Colonic mucosa (tissue), 4 donors: ENCODE measurements at regions not wholly inside any gene's neighbourhood (a gene's known extent, or its start where the extent isn't known, plus 50 kb on each side); places are given as distances from the start of the nearest gene placed in this dataset.

ENCODE experiments used
- DNase-seq: peaks from one replicate; pipeline ENCODE4 v3.0.0-alpha.2; 2020
- H3K27ac ChIP-seq: fragments of 200-600 bp; one replicate; pipeline ENCODE4 v1.8.0; 2021
- H3K27me3 ChIP-seq: fragments of 200-600 bp; one replicate; pipeline ENCODE4 v1.8.0; 2021
- H3K36me3 ChIP-seq: fragments of 200-600 bp; one replicate; pipeline ENCODE4 v1.8.0; 2021
- H3K4me1 ChIP-seq: fragments of 200-600 bp; one replicate; pipeline ENCODE4 v1.8.0; 2021; ENCODE audit warnings: mild to moderate bottlenecking
- H3K4me3 ChIP-seq: fragments of 200-600 bp; one replicate; pipeline ENCODE4 v1.8.0; 2021
- H3K9ac ChIP-seq, 2 donors: one replicate each; pipeline ENCODE4 v1.7.0; 2013; ENCODE audit warnings: control low read depth in 2 of 2, low read depth in 2 of 2, low read length in 2 of 2
- H3K9me3 ChIP-seq: fragments of 200-600 bp; one replicate; pipeline ENCODE4 v1.8.0; 2021
- CTCF ChIP-seq: fragments of 200-600 bp; IDR thresholded peaks from one replicate; pipeline ENCODE4 v1.8.0; 2022; ENCODE audit warnings: antibody characterized with exemption, mild to moderate bottlenecking
- intact Hi-C: fragments of 100-400 bp; cut with DNase I; formaldehyde crosslinking; loops from one replicate; pipeline ENCODE4 v1.14.1; 2022
- donor health status: healthy.
- donor health status: DM: no; HTN: no; CAD: no.
- donor health status: DM: no; HTN: no; CAD: no.

- DNase-seq = no peak
- Histone ChIP-seq H3K4me3 (no peak overlapping the region), H3K36me3 (no peaks in the 10 kb centered on the region), H3K4me1 (no peaks in the 10 kb centered on the region), H3K9me3 (no peaks in the 10 kb centered on the region), H3K27ac (no peak overlapping the region), H3K9ac (no peak overlapping the region), H3K27me3 (no peaks in the 10 kb centered on the region)
- no peak for TF ChIP-seq CTCF
- intact Hi-C loops = no loop called here
These were observed 163.2 kb downstream of the RSL24D1 start for GRCh38 chr15:55033574-55033973.

DNA sequence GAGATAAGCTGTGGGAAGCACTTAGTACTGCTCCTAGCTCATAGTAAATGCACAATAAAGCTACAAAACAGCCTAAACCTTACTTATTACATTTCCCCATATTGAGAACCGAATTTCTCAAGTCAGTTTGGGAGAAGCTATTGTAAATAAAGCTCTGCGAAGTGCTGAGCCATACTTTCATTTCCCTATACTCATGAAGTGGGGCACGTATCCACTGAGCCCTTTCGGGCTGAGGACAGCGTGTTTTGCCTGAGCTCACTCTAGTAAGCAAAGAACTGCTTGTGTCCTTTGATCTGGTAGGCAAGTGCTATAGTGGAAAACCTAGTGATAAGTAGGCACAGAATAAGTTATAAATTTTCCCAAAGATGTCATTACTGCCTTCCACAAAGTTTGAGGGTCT lies 165.0 kb downstream of the RSL24D1 start:
- Histone ChIP-seq H3K9me3 (no peaks in the 10 kb centered on the region), H3K27ac (no peak overlapping the region)
- DNase-seq = no peak

GRCh38 chr15:55026381-55026780 lies 170.4 kb downstream of the RSL24D1 start:
- no peak for TF ChIP-seq CTCF
- DNase-seq = no peak
- no peaks in the 10 kb centered on the region for H3K4me1 ChIP-seq
- no peaks in the 10 kb centered on the region for H3K9me3 ChIP-seq
- no peaks in the 10 kb centered on the region for H3K36me3 ChIP-seq
- no peak overlapping the region for H3K9ac ChIP-seq
- no peak overlapping the region for H3K4me3 ChIP-seq
- H3K27me3 ChIP-seq = no peaks in the 10 kb centered on the region
- intact Hi-C loops = no loop called here
- no peak overlapping the region for H3K27ac ChIP-seq

More for the DNA sequence above, 165.0 kb downstream of the RSL24D1 start:
- H3K4me3 ChIP-seq = no peak overlapping the region
- no peaks in the 10 kb centered on the region for H3K27me3 ChIP-seq
- TF ChIP-seq CTCF = no peak
- intact Hi-C loops = no loop called here
- no peak overlapping the region for H3K9ac ChIP-seq
- no peaks in the 10 kb centered on the region for H3K36me3 ChIP-seq
- no peaks in the 10 kb centered on the region for H3K4me1 ChIP-seq

- intact Hi-C loops = no loop called here
- DNase-seq = no peak
- no peak overlapping the region for H3K27ac ChIP-seq
- H3K9me3 ChIP-seq = no peaks in the 10 kb centered on the region
- no peaks in the 10 kb centered on the region for H3K4me1 ChIP-seq
- no peak overlapping the region for H3K9ac ChIP-seq
- no peaks in the 10 kb centered on the region for H3K36me3 ChIP-seq
- TF ChIP-seq CTCF = no peak
- H3K27me3 ChIP-seq = no peaks in the 10 kb centered on the region
- H3K4me3 ChIP-seq = no peak overlapping the region
These were observed 179.1 kb downstream of the RSL24D1 start for GRCh38 chr15:55017635-55018034.

DNA sequence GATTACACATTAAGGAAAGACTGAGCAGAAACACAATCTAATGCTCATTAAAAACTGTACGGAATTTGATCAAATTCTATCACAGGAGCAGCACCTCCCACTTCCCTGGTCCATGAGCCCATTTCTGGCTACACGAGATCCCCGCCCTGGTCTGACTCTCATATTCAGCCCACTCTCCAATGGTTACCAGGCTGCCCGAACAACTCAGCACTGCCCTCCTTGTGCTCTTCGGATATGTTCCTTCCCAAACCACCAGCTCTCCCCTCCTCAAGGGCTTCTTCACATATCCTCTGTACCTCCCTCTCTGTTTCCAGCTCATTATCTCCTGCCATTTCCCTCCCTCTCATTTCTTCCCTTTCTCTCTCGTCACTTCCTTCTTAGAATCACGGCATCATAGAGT lies 180.5 kb downstream of the RSL24D1 start:
- no peak overlapping the region for H3K4me3 ChIP-seq
- no peak overlapping the region for H3K9ac ChIP-seq
- intact Hi-C loops = no loop called here
- DNase-seq = no peak
- H3K9me3 ChIP-seq = no peaks in the 10 kb centered on the region
- no peaks in the 10 kb centered on the region for H3K4me1 ChIP-seq
- H3K36me3 ChIP-seq = no peaks in the 10 kb centered on the region
- no peaks in the 10 kb centered on the region for H3K27me3 ChIP-seq
- no peak for TF ChIP-seq CTCF
- no peak overlapping the region for H3K27ac ChIP-seq

- no peak for TF ChIP-seq CTCF
These were observed 181.7 kb downstream of the RSL24D1 start for GRCh38 chr15:55015093-55015445.

More at GRCh38 chr15:55015093-55015445, 181.7 kb downstream of the RSL24D1 start:
- no peak overlapping the region for H3K4me3 ChIP-seq
- no peaks in the 10 kb centered on the region for H3K4me1 ChIP-seq
- no peaks in the 10 kb centered on the region for H3K36me3 ChIP-seq
- H3K27ac ChIP-seq = no peak overlapping the region
- no peaks in the 10 kb centered on the region for H3K27me3 ChIP-seq
- intact Hi-C loops = no loop called here
- DNase-seq = no peak
- H3K9me3 ChIP-seq = no peaks in the 10 kb centered on the region
- no peak overlapping the region for H3K9ac ChIP-seq
